ENCODE measurements at regions not wholly inside any gene's neighbourhood (a gene's known extent, or its start where the extent isn't known, plus 50 kb on each side); places are given as distances from the start of the nearest gene placed in this dataset.

DNA sequence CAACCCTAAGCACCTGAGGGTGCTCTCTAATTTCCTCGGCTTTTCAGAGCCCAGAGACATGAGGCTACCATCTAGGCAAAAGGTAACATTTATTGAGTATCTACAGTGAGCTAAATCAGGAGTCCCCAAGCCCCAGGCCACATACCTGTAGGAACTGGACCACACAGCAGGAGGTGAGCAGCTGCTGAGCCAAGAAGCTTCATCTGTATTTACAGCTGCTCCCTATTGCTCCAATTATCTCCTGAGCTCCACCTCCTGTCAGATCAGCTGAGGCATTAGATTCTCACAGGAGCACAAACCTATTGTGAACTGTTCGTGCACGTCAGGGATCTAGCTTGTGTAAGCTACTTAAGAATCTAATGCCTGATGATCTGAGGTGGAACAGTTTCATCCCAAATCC, 70.2 kb downstream of the RND3 start:
- intact Hi-C loops (cut with DNase I) = no loop called here
- no peak for DNase-seq (ENCODE audit: low spot score)

DNA sequence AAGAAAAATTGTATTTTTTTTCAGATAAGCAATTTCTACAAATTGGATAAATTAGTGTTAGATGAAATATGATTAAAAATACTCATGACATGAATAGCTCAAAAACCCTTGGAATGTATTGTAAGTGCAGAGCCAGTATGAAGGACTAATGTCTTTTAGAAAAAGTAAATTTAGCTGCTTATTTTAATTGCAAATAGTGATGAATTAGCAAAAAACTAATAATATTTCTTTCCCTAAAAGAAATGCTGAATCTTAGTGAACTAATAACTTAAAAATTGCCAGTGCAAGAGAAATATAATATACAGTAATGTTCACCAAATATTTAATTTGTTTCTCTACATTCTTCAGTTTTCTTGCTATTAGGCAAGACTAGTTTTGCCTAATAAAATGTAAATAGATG, 72.4 kb downstream of the RND3 start:
- intact Hi-C loops (cut with DNase I) = no loop called here

DNA sequence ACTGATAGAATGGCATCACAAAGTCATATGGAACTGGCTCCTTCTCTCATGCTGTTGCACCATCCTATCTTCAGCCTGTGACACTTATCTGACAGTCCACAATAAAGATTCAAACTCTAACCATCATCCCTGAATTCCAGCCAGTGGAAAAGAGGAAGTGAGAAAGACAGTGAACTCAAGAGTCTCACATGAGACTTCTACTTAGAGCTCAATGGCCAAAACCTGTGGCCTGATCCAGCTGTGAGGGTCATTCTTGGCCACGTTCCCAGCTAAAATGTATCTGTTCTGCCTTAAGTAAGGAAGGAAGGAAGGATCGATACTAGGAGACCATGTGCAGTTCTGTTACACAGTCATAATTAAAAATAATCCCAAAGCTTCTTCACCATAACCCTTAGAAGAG, 73.6 kb downstream of the RND3 start:
- DNase-seq (ENCODE audit: low spot score) = no peak
- intact Hi-C loops (cut with DNase I) = no loop called here

More for the DNA sequence above, 72.4 kb downstream of the RND3 start:
- no peak for DNase-seq (ENCODE audit: low spot score)

DNA sequence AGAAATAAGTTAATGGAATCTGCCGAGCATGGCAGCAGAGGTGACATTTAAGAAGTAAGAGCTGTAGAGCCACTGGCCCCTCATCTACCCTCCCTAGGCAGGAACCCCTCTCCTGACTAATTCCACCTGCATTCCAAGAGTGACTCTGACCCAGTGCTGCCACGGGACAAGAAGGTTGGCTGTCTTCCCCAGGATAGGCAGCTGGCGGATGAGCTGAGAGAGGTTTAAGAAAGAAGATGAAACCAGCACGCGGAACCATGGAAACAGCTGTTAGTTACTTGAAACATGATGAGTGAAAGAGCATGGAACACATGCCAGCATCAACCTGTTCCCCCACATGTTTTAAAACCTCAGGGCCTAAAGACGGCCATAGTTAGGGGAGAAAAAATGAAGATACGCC, 74.1 kb downstream of the RND3 start:
- DNase-seq (ENCODE audit: low spot score) = no peak
- intact Hi-C loops (cut with DNase I) = no loop called here

DNA sequence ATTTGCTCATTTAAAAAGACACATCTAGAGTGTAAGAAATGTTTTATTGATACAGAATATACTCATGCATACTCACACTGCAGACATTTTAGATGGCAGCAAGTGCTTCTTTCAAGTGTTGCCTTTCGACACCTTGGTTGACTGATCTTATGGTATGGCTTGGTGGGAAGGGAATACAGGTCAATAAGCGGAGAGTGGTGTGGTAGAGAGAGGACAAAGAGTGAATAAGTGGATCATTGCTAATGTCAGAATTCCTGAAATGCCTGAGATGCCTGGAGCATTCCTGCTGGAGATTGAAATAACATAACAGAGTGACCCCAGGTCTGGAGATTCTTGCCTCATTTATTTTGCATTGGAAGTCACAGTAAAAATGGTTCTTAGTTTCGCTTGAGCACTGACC, 76.7 kb downstream of the RND3 start:
- DNase-seq (ENCODE audit: low spot score) = no peak
- intact Hi-C loops (cut with DNase I) = no loop called here

DNA sequence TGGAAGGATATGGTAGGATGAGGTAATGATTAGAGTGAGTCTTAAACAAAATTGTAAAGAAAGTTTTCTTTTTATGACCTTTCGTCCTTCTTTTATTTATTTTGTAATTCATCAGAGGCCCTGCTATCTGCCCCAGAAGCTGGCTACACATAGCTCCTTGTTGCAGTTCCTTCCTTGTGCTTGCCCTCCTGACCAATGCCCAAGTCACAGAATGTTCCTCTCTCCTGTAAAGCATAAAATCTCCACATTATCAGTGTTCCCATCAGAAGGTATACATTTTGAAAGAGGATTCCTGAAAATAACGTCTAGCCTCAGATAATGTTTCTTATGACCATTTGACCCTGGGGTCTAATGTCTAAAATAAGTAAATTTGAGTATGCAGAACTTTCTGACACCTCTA, 78.3 kb downstream of the RND3 start:
- DNase-seq (ENCODE audit: low spot score) = no peak
- intact Hi-C loops (cut with DNase I) = no loop called here

DNA sequence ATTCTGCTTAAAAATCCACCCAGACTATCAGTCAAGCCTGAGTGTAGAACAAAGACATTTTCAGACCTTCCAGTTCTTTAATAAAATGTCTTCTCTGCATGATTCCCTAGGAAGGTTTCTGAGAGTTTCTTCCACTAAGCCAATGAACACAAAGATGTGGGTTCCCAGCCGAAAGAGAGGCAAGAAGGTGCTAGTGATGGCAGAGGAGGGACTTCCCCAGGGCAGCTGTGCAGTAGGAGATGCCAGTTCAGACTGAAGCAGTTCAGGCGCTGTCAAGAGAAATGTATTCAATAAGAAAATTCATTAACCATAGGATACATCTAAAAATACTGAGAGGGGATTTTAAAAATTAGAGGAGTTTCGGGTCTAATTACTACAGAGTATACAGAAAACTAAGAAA, 83.3 kb downstream of the RND3 start:
- DNase-seq (ENCODE audit: low spot score) = no peak
- intact Hi-C loops (cut with DNase I) = no loop called here

DNA sequence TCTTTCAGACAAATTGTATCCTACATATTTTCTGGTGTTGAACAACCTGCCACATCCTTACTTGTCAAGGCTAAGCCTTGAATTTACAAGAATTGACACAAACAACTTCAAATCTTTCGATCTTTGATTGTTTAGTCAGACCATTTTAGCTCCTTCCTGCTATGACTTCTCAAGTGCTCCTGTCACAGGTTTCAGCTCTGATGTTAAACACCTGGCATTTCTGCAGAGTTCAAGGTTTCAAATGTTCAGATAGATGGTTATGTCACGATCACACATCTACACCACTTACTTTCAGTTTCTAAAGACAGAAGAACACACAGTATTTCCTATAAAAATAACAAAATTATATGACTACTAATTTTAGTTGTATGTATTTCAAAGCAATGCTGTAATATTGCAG, 84.0 kb downstream of the RND3 start:
- intact Hi-C loops (cut with DNase I) = no loop called here
- no peak for DNase-seq (ENCODE audit: low spot score)

DNA sequence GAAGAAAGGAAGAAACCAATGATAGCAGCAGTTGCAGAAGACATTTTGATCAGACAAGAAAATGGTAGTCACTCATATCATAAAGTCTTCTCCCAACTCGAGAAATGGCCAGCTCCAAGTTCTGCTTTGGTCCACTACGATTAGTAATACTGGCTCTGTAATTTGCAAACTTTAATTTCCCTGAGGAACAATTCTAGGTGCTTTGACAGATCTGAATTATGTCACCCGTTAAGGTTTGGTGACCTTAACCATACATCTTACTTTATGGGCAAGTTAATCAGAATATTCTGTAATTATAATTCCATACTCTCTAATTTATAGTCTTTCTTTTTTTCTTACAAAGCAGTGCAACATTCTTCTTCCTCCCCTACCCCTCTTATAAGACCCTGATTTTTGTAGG, 84.5 kb downstream of the RND3 start:
- DNase-seq (ENCODE audit: low spot score) = no peak
- intact Hi-C loops (cut with DNase I) = no loop called here

DNA sequence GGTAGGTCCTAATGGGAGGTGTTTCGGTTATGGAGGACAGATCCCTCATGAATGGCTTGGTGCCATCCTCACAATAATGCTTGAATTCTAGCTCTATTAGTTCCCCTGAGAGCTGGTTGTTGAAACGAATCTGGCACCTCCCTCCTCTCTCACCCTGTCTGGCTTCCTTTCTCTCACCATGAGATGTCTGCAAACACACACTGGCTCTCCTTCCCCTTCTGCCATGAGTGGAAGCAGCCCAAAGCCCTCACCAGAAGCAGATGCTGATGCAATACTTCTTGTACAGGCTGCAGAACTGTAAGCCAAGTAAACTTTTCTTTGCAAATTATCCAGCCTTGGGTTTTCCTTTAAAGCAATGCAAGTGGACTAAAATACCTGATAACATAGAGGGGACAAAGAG, 86.6 kb downstream of the RND3 start:
- intact Hi-C loops (cut with DNase I) = loop anchor here (2.0 kb wide), 1 partner anchor 22 kb away; no protein-coding TSS in a partner anchor
- no peak for DNase-seq (ENCODE audit: low spot score)

DNA sequence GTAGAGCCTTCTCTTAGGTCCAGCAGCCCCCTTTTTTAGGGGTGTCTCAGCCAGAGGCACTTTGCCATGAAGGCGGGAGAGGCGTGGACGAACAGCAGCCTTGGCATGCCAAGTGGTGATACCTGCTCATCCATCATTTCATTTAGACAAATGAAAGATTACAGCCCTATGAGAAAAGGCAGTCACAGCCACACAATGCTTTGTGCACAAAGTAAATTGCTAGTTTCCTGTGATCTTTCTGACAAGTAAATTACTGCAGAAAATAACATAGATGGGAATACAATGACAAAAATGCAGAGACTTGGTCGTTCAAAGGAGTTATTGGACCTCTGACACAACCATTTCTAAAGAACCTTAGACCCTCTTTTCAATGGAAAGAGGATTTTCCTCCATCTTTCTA, 94.9 kb downstream of the RND3 start:
- intact Hi-C loops (cut with DNase I) = no loop called here
- DNase-seq (ENCODE audit: low spot score) = no peak

DNA sequence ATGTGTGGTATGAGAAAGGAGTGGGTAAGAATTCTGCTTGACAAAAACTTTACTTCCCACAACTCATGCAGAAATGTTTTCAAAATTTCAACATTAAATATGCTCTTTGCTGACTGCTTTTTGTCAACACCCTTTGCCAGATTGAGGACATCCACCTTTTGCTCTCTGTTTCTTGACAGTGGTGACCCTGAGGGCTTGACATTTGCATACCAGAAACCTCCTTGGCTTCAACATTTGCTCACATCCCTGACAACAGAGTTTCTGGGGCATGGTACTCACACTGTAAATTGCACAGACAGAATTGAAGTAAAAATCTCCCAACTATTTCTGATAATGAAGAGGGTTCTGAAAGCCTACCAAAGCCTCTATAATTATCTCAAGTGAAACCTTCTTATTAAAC, 95.7 kb downstream of the RND3 start:
- intact Hi-C loops (cut with DNase I) = no loop called here
- DNase-seq (ENCODE audit: low spot score) = no peak

DNA sequence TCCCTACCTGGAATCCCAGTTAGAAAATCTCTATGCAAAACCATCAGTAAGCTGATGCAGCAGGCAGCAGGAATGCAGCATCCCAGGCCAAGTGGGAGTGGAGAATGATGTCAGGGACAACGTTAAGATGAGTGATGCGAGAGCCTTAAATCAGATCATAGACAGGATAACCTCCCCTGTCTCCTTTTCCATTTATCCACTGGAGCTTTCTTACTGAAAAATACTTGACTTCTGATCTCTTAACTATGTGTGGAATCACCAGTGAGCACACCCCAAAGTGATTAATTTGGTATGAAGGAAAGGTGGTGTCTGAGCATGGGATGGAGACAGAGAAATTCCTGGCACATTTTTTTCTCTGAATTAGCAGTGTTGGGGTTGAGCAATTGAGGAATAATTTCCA, 98.0 kb downstream of the RND3 start:
- no peak for DNase-seq (ENCODE audit: low spot score)
- intact Hi-C loops (cut with DNase I) = no loop called here

DNA sequence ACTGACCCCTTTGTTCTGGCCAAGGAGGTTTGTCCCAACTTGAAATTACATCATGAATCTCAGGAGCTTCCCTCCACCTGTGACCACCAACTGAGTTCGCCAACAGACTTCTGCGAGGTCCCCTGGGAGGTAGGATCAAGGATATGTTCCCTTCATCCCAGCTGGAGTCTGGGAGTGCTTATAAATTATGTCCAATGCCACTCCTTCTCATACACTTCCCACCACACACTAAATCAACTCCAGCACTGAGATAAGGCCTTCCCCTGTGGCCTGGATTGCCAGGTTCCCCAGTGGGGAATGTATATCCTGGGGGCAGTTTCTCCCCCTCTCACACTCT, 99.2 kb downstream of the RND3 start:
- no peak for DNase-seq (ENCODE audit: low spot score)

DNA sequence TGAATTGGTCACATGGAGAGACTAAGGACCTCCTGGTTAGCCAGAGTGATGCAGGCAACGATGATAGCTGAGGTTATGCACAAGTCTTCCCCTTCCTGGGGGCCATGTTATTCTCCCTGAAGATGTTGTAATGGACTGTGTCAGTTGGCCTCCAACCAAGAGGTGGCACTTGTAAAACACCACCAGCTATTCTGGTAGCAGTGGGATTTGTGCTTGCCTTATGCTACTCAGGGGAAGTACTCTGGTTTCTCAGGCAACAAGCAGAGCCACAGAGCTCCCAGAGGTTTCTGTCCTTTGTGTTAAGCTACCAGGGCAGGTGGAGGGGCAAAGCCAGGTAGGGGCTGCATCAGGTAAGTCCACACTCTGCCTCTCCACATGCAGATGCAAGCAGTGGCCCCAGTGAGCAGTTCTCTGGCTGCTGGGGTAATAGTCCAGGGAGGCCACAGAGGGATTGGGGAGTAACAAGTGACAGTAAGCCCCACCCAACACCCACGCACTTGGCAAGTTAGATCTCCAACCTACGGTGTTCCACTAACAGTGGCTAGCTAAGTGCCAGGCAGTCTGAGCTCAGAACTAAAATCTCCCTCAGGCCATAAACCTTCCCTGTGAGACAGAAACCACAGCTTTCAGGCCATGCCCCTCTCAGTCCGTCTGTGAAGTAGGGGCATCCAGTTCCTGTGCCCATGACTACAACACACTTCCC, 99.7 kb downstream of the RND3 start:
- intact Hi-C loops (cut with DNase I) = no loop called here
- DNase-seq (ENCODE audit: low spot score) = no peak

More for the DNA sequence above, 99.2 kb downstream of the RND3 start:
- intact Hi-C loops (cut with DNase I) = no loop called here

DNA sequence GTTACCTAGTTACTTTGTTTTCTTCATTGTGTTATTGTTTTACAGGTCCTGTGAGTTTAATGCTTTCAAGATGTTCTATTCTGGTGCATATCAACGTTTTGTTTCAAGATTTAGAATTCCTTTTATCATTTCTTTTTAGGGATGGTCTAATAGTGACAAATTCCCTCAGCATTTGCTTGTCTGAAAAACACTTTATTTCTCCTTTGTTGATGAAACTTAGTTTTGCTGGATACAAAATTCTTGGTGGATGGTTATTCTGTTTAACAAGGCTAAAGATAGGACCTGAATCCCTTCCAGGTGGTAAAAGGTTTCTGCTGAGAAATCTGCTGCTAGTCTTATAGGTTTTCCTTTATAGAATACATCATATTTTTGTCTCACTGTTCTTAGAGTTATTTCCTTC, 102.3 kb downstream of the RND3 start:
- no peak for DNase-seq (ENCODE audit: low spot score)

DNA sequence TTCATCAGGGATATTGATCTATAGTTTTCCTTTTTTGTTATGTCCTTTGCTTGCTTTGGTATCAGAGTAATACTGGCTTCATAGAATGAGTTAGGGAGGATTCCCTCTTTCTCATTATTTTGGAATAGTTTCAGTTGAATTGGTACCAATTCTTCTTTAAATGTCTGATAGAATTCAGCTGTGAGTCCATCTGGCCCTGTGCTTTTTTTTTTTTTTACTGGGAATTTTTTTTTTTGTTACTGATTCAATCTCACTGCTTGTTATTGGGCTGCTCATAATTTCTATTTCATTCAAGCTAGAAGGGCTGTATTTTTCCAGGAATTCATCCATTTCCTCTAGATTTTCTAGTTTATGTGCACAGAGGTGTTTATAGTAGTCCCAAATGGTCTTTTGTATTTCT, 103.9 kb downstream of the RND3 start:
- intact Hi-C loops (cut with DNase I) = no loop called here
- no peak for DNase-seq (ENCODE audit: low spot score)

More for the DNA sequence above, 102.3 kb downstream of the RND3 start:
- intact Hi-C loops (cut with DNase I) = no loop called here

DNA sequence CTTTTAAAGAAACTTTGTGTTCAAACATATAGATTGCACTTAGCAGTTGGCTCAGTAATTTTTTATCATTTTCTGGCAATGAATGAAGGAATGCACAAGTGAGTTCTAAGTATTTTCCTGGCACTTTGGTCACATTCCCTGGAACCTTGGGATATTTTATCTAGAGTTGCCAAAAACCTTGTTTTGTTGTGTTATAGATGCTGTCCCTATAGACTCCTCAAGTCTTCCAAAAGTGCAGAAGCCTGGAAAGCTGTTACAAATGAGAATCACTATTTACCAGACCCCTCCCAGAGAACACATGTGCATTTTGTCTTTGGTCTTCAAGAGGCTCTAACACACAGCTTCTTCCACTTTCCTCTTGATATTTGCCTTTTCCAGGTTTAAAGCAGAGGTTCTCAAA, 108.3 kb downstream of the RND3 start:
- DNase-seq (ENCODE audit: low spot score) = no peak
- intact Hi-C loops (cut with DNase I) = loop anchor here (2.0 kb wide), 1 partner anchor 22 kb away; no protein-coding TSS in a partner anchor

DNA sequence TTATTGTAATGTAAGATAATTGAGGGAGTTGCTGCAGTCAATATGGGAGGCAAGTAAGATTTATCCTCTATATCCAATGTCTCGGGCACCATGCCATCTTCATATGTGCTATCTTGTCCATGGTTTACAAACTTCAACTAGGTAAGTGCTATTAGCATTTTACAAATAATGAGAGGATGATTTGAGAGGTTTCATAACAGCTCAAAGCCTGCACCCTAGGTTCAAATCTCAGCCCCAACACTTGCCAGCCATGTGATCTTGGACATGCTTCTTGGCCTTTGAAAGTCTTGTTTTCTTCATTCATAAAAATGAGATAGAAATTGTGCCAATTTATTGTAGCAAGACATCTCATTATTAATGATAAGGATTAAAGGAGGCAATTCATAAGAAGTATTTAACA, 108.8 kb downstream of the RND3 start:
- intact Hi-C loops (cut with DNase I) = loop anchor here (2.0 kb wide), 1 partner anchor 22 kb away; no protein-coding TSS in a partner anchor
- DNase-seq (ENCODE audit: low spot score) = no peak

DNA sequence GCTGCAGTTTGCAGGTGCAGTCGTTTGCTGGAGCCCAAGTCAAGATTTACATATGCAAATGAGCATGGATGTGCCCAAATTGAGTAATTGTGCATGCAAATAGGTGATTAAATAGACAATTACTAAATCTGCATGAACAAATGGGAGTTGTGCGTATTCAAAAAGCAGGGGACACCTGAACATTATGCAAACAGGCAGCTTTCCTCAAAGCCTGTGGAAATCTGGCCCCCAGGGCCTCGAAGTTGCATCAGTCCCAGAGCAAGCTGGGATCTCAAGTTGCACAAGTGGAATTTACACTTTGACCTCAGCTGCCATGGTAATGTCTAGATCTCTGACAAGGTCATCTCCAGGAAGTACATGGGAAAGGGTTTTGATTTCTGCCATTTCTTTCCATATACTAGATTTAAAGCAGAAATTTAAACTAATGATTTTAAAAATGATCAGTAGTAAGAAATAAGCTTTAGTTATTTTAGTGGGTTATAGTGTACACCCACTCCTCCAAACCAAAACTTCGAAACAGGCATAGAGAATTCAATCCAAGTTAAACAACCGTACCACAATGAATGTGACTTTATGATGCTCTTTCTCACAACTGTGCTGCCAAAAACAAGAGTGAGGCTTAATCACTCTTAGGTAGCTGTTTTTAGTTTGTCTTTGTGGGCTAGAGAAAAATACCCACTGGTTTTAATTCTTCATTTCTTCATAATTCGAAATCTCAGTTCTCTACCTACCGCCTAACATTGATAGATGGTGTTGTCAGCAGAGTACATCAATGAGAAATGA, 110.7 kb downstream of the RND3 start:
- intact Hi-C loops (cut with DNase I) = no loop called here
- DNase-seq (ENCODE audit: low spot score) = no peak

DNA sequence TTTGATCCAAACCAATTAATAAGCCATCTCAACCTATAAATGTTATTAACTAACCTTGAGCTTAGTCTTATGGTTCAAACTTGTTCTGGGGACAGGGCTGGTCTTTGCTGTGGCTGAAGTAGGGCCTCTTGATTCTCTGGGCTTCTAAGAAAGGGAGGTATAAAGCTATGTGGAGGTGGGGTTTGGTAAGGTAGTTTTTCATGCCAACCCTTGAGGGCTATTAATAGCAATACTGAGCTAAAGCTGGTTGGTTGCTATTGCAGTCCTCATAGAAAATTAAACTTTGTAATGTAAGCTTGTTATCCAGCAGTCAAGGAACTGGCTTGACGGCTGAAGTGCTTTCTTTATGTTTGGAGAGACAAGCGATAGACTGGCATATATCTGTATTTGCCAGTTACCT, 112.1 kb downstream of the RND3 start:
- intact Hi-C loops (cut with DNase I) = no loop called here
- DNase-seq (ENCODE audit: low spot score) = no peak
